ENCODE measurements at regions not wholly inside any gene's neighbourhood (a gene's known extent, or its start where the extent isn't known, plus 50 kb on each side); places are given as distances from the start of the nearest gene placed in this dataset.

DNA sequence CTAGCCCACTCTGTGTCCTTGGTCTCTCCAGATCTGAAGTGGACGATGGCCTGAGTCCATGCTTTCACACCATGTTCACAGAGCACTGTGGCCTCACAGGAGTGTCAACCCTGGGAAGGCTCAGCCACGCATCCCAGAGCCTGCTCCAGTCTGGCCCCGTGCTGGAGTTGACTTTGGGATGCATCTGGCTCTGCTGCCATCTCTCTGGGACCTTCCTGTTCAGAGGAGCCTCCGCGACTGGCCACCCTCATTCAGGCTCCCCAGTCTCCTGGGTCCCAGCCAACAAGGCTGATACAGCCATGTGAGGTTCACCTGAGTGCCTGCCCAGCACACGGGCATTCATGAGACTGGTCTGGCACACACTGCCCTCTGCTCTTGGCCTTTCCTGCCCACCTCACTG is 199.7 kb upstream of the RAB6C start:
- TF ChIP-seq, protein P1, sequence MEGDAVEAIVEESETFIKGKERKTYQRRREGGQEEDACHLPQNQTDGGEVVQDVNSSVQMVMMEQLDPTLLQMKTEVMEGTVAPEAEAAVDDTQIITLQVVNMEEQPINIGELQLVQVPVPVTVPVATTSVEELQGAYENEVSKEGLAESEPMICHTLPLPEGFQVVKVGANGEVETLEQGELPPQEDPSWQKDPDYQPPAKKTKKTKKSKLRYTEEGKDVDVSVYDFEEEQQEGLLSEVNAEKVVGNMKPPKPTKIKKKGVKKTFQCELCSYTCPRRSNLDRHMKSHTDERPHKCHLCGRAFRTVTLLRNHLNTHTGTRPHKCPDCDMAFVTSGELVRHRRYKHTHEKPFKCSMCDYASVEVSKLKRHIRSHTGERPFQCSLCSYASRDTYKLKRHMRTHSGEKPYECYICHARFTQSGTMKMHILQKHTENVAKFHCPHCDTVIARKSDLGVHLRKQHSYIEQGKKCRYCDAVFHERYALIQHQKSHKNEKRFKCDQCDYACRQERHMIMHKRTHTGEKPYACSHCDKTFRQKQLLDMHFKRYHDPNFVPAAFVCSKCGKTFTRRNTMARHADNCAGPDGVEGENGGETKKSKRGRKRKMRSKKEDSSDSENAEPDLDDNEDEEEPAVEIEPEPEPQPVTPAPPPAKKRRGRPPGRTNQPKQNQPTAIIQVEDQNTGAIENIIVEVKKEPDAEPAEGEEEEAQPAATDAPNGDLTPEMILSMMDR (IDR thresholded peaks at IDR 0.05 in 4 of 5, conservative IDR thresholded peaks at IDR 0.05 in 1 of 5): no peak
- TF ChIP-seq POLR2A (IDR thresholded peaks at IDR 0.05): no peak
